GM18870 (cell line): ENCODE measurements at regions not wholly inside any gene's neighbourhood (a gene's known extent, or its start where the extent isn't known, plus 50 kb on each side); places are given as distances from the start of the nearest gene placed in this dataset.

ENCODE experiments used
- ATAC-seq: cut with Tn5 transposase; IDR thresholded peaks from one replicate; pipeline ENCODE4 v1.9.1; 2021; ENCODE audit warnings: moderate library complexity; ENCODE audit not compliant: unreplicated experiment

DNA sequence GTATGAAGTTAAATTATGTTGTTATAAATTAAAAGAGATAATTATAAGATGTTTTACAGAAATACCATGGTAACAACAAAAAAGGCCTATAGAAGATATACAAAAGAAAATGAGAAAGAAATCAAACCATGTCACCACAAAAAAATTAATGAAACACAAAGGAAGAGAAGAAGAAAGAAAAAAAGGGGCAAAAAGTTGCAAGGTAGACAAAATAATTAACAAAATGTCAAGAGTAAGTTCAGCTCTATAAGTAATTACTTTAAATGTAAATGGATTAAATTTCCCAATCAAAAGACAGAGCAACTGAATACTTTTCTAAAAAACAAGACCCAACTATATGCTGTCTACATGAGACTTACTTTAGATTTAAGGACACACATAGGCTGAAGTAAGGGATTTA lies 378.4 kb upstream of the FSHR start:
- ATAC-seq: no peak

DNA sequence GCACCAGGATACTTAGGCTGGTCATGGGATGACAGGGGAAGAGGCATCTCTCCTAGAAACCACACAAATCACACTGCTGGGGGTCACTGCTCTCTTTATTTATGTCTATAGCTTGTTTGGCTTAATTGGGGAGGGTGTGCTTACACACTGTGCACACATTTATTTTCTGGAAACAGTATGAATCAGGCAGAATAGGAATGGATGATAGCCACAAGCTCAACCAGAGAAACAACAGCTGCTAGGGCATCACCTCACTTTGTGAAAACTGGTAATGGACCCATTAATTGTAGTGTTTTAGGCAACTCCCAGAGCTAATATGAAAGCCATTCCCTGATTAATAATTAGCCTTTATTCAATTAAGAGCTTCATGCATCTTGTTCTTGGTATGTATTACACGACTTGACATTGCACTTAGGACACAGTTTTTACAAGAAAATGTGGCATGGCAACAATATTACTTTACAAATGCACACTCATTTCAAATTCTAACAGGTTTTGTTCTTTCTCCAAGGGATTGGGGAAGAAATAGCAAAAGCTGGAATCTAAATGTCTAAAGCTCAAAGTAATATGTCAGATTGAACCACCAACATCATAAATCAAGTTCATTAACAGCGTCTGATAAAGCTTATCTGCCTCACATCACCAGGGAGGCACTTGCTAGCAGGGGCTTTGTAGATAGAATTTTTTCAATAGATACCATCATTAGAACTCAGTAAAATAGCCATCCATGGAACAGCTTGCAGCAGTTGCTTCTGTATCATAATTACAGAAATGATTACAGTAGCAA lies 361.9 kb upstream of the FSHR start:
- no peak for ATAC-seq

DNA sequence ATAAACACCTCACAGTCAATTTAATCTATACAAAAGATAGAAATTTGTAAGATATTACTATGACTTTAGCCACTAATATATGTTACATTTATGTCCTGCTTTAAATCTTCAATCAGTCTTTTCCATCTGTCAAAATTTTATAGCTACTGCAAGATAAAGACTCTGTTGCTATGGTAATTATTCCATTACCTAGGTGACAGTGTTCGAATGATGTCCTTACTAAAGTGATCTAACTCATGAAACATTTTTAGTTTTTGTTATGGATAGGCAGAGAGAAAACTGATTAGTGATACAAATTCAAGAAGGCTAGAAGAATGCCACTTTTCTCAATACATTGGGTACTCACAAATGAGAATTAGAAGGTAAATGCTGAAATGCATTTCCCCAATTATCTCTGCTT lies 359.9 kb upstream of the FSHR start:
- no peak for ATAC-seq

DNA sequence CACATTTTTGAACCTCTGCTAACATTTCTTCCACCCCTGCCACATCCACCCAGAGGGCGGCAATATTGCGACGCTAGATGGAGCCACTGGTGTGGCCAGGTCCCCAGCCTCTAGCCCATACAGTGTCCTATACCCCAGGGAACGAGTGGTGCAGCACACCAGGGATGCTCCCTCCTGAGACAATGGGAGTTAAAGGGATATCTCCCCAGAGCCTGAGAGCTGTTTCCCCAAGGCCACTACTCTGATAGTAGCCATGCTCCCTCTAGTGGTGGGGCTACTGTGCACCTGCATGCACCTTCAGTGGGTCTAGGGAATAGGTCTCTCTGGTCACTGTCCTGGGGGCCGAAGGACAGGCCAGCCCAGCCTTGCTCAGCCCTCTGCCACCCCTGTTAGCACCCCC lies 336.4 kb upstream of the FSHR start:
- ATAC-seq: peak; percentile 58

DNA sequence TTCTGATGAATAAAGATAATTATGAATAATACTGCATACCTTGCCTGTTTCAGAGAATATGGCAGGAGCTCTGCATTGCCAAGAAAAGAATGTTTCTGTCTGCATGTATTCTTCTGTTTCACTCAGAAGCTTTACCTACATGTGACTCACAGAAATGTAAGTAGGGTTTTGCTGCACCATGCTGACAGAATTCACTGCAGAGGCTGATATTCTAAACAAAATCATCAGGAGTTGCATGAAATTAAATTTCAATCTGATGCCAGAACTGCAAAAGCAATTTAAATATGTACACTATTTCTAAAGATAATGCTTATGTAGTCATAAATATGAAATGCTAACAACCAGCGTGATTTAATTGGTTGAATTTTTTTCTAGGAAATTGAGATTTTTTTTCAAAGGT lies 332.8 kb upstream of the FSHR start:
- no peak for ATAC-seq

DNA sequence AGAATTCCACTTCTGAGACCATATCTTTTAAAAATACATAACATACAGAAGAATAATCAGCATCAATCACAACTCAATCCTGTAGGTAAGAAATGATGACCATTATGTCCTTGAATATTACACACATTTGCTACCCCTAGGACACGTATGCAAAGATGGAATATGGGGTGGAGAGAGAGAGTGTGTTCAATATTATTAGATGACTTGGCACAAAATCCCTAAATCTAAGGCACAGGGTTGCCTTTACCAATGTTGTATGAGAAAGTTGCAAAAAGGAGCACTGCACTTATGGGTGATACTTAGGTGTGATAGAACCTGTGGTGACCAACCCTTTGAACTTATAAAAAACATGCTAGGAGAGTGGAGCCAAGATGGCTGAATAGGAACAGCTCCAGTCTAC lies 326.2 kb upstream of the FSHR start:
- no peak for ATAC-seq

DNA sequence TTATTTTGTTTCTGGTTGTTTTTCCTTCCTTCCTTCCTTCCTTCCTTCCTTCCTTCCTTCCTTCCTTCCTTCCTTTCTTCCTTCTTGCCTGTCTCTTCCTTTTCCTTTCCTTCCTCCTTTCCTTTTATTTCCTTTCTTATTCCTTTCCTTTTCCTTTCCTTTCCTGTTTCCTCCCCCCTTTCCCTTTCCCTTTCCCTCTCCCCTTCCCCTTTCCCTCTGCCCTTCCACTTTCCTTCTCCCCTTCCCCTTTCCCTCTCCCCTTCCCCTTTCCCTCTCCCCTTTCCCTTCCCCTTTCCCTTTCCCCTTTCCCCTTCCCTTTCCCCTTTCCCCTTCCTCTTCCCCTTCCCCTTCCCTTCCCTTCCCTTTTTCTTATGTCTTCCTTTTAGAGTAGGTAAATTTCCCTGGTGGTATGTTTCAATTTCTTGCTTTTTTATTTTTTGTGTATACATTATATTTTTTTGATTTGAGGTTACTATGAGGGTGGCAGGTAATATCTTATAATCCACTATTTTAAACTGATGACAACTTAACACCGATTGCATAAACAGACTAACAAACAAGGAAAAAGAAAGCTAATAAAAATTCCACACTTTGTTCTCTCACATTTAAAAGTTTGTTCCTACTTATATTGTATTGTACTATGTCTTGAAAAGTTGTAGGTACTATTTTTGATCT lies 311.0 kb upstream of the FSHR start:
- no peak for ATAC-seq

DNA sequence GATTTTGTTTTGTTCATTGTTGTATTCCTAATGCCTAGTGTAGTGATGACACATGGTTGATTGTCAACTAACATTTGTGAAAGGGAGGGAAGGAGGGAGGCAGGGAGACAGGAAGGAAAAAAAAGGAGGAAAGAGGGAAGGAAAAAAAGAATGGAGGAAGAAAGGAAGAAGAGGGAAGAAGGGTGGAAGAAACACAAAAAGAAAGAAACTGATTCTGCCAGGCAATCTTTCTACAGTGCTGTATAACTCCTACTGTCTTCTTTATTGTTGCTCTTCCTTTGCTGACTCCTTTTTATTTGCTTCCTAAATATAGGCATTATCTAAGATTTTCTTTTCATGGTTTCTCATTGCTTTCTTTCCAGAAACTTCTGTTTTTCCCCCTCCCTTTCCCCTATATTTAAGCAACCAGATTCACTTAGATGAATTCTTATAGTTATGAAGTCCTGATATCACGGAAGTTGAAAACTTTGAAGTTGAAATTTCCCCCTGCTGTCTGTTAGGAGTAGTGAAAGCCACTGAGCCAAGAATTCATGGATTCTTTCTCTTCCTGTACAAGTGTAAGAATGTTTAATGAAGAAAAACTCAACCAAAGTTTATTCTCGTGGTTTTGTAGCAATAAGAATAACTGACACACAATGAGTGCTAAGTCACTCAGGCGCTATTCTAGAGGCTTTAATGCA lies 305.1 kb upstream of the FSHR start:
- ATAC-seq: no peak

DNA sequence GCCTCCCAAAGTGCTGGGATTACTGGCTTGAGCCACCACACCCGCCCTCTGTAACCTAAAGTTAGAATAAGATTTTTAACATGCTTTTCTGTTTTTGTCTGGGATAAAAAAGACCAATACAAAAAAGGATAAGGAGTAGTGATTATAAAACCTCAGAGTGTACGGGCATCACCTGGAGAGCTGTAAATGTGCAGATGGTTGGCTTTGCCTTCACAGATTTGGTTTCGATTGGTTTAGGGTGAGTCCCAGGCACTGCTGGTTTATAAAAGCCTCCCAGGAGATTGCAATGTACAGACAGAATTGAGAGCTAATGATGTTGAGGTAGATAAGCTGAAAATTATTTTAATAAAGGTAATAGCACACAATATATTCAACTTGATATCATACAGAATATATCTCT lies 289.7 kb upstream of the FSHR start:
- ATAC-seq: no peak

DNA sequence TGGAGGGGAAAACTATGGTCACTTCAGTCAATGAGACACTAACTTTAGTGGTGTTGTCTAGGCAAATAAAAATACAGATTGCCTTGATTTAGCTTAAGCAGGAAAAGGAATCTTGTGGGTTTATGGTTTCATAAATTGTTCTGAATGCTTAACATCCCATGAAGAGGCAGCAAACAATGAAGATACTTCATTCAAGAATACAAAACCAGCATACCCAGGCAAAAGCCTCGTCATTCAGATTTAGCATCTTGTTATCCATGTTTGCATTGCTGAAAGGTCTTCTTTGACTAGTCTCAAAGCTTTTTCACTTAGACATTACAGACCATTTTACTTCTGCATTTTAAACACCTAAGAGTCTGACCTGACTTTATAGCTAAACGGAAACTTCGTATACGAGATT lies 272.7 kb upstream of the FSHR start:
- ATAC-seq: no peak

DNA sequence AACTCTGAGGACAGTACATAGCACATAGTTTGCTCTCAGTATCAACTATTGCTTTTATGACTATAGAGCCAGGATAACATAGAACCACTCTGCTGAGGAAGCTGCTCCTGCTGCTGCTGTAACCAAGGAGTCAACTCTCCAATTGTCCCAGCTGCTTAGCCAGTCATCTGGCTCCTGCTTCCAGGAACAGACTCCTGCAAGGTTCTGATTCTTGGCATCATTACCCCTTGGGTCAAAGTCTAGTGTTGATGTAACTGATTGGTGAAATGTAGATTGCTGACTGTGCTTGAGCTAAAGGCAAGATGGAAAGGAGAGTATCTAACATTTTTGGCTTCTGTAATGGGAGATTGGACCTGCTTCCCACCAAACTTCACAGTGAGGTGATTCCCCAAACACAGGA lies 261.9 kb upstream of the FSHR start:
- no peak for ATAC-seq

DNA sequence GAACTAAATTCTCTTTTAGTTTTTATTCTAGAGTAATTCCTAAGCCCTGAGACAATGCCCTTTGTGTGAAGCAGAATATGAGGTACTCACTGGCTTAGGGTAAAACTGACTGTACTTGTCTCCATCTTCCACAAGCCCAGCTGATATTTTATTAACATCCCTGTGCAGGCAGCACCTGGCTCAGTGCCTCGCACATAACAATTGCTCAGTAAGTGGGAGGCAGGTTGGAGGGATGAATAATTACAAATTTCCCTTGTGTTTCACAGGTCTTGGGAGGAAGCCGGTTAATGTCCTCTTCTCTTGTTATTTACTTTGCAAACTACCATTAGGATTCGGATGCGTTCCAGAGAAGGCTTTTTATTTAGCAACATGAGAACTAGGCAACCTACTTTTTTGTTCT lies 249.8 kb upstream of the FSHR start:
- ATAC-seq: no peak

DNA sequence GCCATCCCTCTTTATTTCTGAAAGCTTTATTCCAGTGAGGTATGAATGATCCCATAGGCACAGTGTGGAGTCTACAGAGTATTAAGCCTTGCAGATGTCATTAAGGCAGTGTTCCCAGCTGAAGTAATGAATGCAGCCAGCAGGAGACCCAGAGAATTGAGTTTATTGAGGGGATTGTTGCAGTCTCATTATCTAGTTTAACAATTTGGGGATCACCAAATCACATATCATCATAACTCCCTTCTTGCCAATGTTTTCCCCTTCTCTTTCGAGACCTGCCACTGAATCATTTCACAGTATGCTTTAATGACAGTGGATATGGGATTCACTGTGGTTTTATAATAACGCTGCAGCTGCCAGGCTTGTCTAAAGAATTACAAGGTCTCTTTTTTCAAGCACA lies 249.3 kb upstream of the FSHR start:
- ATAC-seq: no peak

DNA sequence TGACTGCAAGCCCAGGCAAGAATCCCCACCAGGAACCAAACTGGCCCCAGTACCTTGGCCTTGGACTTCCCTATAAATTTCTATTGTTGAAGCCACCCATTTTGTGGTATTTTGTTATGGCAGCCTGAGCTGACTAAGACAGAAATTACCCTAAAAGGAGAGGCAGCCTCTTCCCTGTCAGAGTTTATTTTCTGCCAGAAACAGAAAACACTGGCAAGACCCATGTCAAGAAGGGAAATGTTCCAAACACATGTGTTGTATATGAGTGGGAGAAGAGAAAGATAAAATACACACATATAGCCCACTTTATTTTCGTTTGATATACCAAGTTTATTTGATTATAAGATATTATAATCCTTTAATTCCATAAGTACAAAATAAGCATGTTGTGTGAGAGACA lies 225.1 kb upstream of the FSHR start:
- no peak for ATAC-seq

DNA sequence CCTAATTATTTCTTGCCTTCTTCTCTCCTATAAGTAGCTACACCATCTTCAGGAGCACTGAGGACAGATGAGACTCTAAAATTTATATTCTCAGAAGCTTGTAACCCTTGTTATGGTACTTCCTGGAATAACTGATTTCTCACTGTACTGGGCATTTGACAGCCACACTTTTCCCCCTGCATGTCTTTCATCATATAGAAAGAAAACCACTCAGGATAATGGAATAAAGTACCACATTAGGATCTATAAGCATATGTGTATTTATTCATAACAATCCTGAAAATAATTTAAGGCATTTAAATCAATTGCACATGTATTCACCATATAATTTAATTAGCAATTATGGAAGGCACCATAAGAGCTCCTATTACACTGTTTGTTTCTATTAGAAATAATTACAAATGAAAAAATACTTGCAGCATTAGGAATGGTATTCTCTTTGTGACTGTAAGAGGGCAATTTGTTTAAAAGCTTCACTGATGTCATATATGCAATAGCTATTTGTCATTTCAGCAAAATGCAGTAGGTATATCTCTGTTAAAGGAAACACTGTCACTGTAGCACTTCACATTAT lies 216.9 kb upstream of the FSHR start:
- no peak for ATAC-seq

DNA sequence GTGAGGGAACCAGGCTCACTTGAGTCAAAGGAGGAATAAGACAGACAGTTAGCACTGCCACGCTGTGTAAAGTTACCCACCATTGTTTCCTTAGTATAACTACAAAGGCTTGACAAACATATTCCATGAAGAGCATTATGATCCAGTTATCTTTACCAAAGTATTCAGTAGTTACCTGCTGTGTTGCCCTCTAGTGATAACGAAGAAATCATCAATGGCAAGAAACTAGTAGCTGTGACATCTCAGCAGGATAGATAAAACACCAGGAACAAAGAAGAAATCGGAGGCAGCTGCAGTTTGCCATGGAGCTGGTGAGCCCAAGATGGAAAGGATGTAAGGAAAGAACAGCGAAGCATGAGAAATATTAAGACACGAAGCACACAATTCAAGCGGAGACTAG lies 215.3 kb upstream of the FSHR start:
- no peak for ATAC-seq

DNA sequence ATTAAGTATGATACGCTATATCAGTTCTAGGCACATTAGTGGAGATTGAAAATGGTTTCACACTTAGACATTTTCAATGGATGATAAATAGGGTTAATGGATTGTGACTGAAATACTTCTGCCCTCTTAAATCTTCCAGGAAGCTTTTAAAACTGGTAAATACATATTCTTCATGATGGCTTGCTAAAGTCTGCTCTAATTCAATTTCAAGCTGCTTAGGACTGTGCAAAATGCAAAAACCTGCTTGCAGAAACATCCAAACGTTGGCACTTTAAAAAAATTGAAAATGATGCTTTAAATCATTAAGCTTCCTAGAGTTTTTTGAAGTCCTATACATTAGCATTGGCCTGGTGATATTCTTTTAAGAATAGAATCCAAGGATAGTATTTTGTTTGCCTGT lies 214.8 kb upstream of the FSHR start:
- ATAC-seq: no peak

DNA sequence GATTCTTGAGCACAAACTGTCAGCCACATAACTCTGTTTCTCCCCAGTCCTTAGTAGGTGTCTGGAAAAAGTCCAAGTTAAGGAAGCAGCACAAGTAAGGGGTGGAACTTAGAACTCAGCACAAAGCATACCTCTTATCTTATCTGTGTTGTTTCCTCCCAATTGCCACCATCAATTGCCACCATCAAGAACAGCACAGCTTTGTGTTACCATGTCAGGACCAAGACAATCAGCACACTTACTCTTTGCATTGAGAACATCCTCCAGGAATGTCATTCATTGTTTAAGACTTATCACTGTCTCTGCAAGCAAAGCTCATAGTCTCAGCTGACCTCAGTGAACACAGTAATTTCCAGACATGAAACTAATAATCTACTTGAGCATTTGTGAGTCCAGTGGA lies 212.7 kb upstream of the FSHR start:
- ATAC-seq: no peak

DNA sequence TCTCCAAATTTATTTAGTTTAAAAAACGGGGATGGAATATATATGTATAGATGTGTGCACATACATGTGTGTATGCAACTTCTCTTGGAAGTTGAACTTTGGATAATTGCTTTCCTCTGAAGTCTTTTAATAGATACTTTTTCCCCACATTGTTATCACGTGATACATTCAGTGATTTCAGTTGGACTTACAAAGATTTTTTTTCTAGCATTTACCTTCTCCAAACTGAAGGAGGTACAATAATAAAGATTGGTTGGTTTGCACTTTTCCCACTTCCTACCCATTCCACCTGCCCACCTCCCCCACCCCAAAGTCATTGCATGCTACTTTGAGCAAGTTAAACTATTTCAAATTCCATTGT lies 206.1 kb upstream of the FSHR start:
- no peak for ATAC-seq

DNA sequence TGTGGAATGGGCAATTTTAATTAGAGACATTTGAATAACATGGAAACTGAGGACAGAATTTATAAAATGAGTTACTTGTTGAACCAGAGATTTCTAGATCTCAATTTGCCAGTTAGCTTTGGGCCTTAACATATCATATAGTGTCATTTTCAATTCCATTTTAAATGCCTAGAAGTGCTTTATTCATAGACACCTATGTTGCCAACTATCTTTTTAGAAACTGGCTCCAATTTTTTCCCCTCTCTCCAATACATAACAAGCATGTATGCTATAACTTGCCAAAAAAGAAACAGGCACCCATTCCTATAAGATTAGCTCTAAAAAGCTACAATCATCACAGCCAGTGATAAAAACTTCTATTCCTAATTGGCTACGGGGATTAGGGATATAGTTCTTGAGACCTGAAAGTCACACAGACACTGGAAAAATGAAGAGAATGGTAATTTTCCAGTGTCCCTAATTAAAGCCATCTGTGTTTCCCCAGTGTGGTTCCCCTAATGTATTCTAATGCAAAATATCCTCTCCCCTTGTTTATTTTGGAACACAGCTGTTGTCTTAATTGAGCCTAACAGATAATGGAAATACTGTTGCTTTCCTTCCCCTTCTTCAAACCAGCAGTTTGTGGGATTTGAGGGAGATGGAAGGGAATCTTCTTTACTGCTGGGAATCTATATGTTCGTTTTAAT lies 205.5 kb upstream of the FSHR start:
- no peak for ATAC-seq

DNA sequence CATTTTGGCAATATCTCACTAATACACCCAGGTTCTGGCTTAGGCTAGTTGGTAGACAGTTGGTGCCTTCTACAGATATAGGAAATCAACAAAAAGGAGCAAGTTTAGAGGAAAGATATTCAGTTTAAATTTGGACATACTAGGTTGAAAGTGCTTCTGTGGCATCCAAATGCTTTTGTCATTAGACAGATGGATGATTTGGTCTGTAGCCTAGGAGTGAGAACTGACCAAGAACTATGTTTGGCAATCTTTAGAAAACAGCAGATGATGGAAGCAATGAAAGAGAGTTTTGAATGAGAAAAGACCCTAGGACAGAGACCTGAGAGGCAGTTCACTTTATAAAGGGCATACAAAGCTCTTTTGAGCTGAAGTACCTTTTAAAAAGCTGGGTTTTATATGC lies 201.3 kb upstream of the FSHR start:
- no peak for ATAC-seq
